Testis (tissue), 2 donors: ENCODE measurements at regions not wholly inside any gene's neighbourhood (a gene's known extent, or its start where the extent isn't known, plus 50 kb on each side); places are given as distances from the start of the nearest gene placed in this dataset.

Source experiments
- CTCF ChIP-seq, 3 experiments: fragments of 450-650 bp in 2 of 3; fragments of 200-600 bp in 1 of 3; sonication (generic) in 1 of 3; IDR thresholded peaks; one replicate each; pipeline ENCODE4 v1.5.1; 2016 to 2019; ENCODE audit warnings: antibody characterized with exemption in 3 of 3, mild to moderate bottlenecking in 2 of 3, moderate library complexity in 1 of 3
- POLR2A ChIP-seq: fragments of 450-650 bp; IDR thresholded peaks from one replicate; pipeline ENCODE4 v1.6.1; 2017; ENCODE audit warnings: antibody characterized with exemption, mild to moderate bottlenecking, moderate library complexity

GRCh38 chr1:60949826-60950197, 132.5 kb upstream of the NFIA start:
- TF ChIP-seq CTCF (IDR thresholded peaks at IDR 0.05) = no peak
- no peak for TF ChIP-seq POLR2A
